ENCODE measurements at regions not wholly inside any gene's neighbourhood (a gene's known extent, or its start where the extent isn't known, plus 50 kb on each side); places are given as distances from the start of the nearest gene placed in this dataset.
"Not testable (repeated sequence)": the region's sequence is repeated elsewhere in the genome, so short reads cannot be mapped to it uniquely, and the experiment has no call there.

DNA sequence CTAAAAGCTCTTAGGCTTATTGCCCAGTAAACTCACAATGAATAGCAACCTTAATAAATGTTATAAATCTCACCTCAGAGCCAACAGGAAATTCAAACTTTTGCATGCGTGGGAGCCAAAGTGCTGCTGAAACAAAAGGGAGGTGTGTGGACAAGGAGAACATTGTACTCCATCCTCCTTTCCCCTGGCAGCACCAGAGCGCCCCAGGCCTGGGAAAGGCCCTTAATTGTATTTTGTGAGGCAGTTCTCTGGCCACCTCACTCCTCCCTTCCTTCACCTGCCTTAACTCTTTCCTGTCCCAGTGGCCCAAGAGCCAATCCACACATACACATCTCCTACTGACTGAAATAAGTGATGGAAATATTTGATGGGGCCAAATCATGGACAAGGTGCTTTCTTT lies 648.5 kb downstream of the LMO4 start:
- no peak for DNase-seq (ENCODE audit: low read depth, low spot score)
- in situ Hi-C loops (cut with HindIII; ENCODE audit: low pct_unique_long_range_greater_than_20kb, low sequenced_read_pairs) = no loop called here

DNA sequence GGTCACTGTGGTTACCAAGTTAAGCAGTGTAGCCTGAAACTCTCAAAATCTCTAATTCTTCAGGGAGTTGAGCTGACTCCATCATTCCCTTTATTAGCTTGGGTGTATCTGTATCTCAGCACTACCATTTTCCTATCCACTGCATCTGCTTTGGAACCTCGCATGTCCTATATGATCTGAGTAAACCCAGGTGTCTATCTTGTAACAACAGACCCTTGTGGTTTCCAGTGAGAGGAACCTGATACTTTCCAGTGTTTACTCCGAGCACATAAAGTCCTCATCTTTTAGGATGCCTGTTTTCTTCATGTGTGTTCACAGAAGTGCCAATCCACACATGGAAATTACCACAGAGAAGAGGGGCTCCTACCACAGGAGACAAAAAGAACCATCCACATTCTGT lies 650.4 kb downstream of the LMO4 start:
- DNase-seq (ENCODE audit: low read depth, low spot score) = no peak
- in situ Hi-C loops (cut with HindIII; ENCODE audit: low pct_unique_long_range_greater_than_20kb, low sequenced_read_pairs) = no loop called here

DNA sequence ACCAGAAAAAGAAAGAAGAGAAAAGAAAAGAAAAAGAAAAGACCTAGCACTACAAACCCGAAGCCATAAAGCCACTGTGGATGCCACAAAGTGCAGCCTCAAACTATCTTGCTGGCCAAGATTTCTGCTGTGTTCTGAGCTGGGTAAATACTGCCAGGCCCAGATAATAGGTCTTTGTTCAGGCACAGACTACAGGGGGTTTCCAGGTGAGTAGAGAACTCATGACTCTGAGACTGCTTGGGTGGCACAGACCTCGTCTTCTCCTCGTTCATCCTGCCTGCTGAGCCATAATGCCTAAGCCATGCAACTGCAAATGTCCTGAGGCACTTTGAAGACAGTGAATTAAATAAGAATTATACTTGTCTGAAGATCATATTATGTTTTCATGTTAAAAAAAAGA lies 651.8 kb downstream of the LMO4 start:
- in situ Hi-C loops (cut with HindIII; ENCODE audit: low pct_unique_long_range_greater_than_20kb, low sequenced_read_pairs) = no loop called here
- DNase-seq (ENCODE audit: low read depth, low spot score) = no peak

DNA sequence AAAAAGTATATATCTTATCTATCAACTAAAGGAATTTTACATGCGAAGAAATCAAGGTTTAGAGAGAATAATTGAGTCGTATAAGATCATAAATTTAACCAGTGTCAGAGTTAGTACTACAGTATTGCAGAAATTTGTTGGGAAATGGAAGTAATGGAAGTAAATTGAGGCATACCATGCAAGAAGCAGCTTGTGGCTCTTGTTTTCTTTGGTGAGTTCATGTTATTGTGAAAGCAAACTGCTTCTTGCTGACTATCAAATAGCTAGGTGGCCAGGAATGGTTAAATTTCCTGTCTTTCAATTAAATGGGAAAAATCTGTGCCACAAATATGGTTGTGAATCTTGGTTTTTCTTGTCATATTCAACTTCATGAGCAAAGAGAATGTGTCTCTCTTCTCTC lies 652.7 kb downstream of the LMO4 start:
- DNase-seq (ENCODE audit: low read depth, low spot score) = no peak
- in situ Hi-C loops (cut with HindIII; ENCODE audit: low pct_unique_long_range_greater_than_20kb, low sequenced_read_pairs) = no loop called here

DNA sequence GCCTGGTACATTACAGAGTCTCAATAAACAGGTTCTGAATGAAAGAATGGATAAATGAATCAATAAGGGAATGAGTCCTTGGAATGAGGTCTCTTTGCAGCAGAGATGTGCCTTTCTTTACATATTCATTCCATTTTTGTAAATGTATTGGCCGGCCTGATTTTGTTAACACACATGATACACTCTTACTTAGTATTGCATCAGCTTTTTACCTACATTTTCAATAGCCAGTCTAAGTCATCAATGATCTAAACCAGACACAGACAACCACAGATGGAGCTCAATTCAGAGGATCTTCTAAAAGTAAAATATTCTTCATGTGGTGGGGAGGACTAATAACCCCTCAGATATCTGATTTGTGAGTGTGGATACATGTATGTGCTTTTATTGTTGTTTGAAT lies 653.1 kb downstream of the LMO4 start:
- in situ Hi-C loops (cut with HindIII; ENCODE audit: low pct_unique_long_range_greater_than_20kb, low sequenced_read_pairs) = no loop called here
- DNase-seq (ENCODE audit: low read depth, low spot score) = no peak

DNA sequence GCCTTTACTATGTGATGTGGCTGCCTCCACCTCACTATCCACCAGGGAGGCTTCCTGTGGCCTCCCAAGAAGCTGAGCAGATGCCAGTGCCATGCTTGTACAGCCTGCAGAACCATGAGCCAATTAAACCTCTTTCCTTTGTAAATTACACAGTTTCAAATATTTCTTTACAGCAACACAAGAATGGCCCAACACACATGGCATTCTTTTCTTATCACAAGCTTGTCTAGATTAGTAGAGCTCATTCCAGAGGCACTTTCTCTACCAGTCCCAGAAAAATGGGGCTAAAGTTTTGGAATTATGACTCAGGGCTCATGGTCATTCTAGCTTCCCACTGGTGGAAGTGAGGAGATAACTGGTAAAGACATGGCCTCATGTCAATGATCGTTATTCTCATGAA lies 655.2 kb downstream of the LMO4 start:
- DNase-seq (ENCODE audit: low read depth, low spot score) = no peak
- in situ Hi-C loops (cut with HindIII; ENCODE audit: low pct_unique_long_range_greater_than_20kb, low sequenced_read_pairs) = no loop called here

DNA sequence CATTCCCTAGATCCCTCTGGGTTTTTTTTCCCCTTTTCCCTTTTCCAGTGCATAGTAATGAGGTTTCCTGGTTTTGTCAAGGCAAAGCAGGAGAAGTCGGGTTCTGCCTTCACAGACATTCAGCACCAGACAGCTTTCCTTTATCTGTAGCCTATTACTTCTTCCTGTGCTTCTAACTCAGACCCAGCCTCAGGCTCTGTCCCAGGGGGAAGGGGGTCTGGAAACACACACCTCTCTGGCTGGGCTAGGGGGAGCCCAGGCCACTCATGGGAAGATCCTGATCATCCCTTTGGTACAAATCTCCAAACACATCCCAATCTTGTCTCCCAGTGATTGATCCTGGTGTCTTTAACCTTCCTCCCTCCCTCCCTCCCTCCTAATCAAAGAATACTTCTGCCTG lies 656.4 kb downstream of the LMO4 start:
- in situ Hi-C loops (cut with HindIII; ENCODE audit: low pct_unique_long_range_greater_than_20kb, low sequenced_read_pairs) = no loop called here
- DNase-seq (ENCODE audit: low read depth, low spot score) = no peak

DNA sequence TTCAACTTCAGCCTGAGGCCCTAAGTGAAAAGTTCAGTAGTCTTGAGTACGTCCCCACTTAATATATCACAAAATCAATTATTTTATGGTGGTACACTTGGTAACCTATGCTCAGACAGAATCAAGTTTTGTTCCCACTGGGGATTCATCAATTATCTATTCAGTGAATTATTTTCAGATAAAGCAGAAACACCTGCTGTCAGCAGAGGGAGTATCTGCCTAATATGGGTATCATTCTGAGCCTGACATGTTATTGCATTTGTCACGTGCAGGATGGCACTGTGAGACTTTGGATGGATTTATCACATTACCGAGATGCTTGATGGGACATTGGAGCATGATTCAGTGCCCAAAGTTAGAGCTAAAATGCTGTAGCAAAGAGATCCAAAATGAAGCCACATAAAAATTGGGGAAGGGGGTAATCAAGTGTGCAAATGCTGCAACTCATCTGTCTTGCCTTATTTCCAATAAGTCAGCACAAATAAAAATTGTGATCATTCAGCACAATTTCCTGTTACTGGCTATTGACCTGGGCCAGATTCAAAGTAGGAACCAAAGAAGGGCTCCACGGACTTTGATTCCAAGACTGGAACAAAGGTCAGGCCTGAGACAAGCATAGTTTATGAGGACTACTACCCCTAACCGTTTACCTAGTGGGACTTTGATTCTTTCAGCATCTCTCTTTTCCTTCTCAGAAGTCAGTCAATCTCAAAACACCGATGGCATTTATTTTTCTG lies 657.6 kb downstream of the LMO4 start:
- DNase-seq (ENCODE audit: low read depth, low spot score) = no peak
- in situ Hi-C loops (cut with HindIII; ENCODE audit: low pct_unique_long_range_greater_than_20kb, low sequenced_read_pairs) = no loop called here

DNA sequence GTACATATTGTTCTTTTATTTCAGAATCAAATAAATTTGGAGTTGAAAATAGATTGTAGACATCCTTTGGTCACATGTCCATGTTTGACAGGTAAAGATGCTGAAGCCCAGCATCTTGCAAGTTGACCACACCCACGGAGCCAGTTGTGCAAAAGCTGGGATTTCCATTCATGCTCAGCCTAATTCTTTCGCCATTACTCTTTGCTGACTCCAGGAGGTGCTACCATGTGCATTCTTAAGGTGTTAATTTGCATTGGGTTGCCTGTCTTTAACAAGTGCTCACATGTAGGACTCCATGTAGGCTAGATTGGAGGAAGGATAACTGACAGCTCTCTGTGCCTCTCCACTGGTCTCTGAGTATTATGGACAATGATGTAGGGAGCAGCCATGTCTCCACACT lies 660.7 kb downstream of the LMO4 start:
- no peak for DNase-seq (ENCODE audit: low read depth, low spot score)
- in situ Hi-C loops (cut with HindIII; ENCODE audit: low pct_unique_long_range_greater_than_20kb, low sequenced_read_pairs) = no loop called here

DNA sequence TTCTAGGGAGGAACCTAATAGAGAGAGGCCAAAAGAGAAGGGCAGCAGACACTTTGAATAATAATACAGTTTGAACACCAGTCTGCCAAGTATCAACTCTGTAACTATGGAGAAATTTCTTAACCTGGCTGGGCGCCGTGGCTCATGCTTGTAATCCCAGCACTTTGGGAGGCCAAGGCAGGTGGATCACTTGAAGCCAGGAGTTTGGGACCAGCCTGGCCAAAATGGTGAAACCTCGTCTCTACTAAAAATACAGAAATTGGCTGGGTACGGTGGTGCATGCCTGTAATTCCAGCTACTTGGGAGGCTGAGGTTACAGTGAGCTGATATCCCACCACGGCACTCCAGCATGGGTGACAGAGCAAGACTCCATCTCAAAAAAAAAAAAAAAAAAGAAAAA lies 663.9 kb downstream of the LMO4 start:
- in situ Hi-C loops (cut with HindIII; ENCODE audit: low pct_unique_long_range_greater_than_20kb, low sequenced_read_pairs); DNase-seq (ENCODE audit: low read depth, low spot score): not testable (repeated sequence)

DNA sequence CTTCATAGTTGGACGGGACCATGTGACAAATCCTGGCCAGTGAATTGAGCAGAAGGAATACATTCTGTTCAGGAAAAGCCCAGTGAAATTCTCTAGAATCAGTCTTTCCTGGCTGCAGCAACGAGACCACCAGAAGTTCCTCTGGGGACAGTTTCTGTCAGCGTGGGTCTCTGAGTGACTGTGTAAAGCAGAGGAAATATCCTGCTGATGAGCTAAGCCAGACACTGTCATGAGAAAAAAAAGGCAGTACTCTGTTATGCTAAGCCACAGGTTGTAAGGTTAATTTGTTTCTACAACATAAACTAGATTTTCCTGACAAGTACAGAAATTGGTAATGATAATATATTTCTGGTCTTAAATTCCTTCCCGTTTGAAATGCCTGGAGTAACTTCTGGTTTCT lies 664.4 kb downstream of the LMO4 start:
- in situ Hi-C loops (cut with HindIII; ENCODE audit: low pct_unique_long_range_greater_than_20kb, low sequenced_read_pairs) = no loop called here
- DNase-seq (ENCODE audit: low read depth, low spot score) = no peak

DNA sequence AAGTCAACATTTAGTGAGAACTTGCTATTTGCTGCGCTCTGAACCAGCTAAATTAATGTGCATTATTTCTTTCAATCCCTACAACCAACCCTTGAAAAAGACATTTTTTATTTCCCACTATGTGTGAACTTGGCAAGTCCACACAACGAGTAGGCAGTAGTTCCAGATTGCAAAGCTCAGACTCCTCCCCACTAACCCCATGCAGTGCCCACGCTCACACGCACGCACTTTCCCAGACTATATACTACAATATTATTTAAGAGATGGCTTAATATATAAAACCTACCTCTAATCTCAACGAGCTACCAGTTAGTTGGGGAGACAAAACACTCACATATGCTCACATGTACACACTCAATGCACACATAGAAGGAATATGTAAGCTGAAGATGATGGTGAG lies 671.2 kb downstream of the LMO4 start:
- no peak for DNase-seq (ENCODE audit: low read depth, low spot score)
- in situ Hi-C loops (cut with HindIII; ENCODE audit: low pct_unique_long_range_greater_than_20kb, low sequenced_read_pairs) = no loop called here

DNA sequence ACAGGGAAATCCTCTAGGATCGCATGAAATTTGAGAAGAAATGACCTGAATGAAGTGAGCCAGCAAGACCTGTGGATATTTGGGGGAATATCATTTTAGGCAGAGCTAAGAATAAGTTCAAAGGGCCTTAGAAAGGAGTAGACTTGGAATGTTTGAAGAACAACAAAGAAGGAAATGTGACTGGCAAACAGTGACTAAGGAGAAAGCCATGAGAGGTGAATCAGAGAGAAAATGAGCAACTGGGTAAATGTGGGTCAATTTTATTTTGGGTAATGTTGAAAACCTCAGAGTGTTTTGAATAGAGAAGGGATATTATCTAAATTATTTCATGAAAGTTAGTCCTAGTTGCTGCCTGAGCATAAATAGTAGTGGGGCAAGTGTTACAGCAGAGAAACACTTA lies 672.8 kb downstream of the LMO4 start:
- in situ Hi-C loops (cut with HindIII; ENCODE audit: low pct_unique_long_range_greater_than_20kb, low sequenced_read_pairs) = no loop called here
- DNase-seq (ENCODE audit: low read depth, low spot score) = no peak

DNA sequence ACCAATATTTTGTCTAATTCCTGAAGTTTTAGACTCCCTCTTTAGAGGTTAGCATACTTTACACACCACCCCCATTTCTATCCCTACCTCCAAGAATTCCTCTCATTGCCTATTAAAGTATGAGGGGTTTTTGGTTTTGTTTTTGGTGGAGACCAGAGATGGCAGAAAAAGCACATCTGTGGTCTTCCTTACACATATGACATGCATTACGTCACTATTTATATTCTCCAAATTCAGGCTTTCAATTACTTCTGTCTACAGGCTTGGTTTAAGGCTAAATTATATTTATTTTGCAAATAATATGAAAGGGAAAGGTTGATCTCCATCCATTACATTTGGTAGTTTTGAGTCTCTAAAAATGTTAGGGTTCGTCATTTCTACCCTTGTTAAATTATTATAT lies 674.6 kb downstream of the LMO4 start:
- in situ Hi-C loops (cut with HindIII; ENCODE audit: low pct_unique_long_range_greater_than_20kb, low sequenced_read_pairs) = no loop called here
- no peak for DNase-seq (ENCODE audit: low read depth, low spot score)

DNA sequence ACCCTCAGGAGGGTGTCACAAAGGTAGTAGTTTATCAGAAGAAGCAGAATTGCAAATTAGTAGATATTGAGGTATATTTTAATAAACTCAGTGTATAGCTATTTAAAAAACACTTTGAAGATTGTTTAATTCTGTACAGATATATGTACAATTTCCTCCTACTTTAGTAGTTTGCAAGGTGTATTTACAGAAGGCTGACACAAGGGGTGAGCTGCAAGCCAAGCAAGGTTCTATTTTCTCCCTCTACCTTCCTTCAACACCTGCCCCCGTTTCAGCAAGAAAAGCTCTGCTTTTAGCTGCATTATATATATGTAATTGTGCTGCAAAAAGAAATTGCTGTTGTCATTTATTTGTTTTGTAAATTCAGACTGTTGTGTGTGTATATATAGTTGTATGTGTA lies 674.2 kb upstream of the PKN2 start:
- DNase-seq (ENCODE audit: low read depth, low spot score) = no peak
- in situ Hi-C loops (cut with HindIII; ENCODE audit: low pct_unique_long_range_greater_than_20kb, low sequenced_read_pairs) = no loop called here

DNA sequence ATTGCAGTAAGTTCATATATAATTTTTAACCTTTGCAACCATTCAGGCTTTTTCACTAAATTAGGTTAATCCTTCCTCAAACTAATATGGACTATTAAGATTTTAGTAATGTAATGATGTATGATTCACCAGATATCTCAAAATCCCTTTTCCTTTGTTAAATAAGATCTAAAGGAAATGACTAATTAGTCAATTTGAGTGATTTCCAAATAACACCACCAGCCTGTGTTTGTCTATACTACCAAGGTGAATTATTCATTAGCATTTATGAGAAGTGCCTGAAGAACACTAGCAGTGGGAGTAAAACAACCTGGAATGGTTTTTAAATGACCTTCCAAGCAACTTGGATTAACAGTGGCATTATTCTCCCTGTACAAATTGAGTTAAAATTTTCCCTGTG lies 670.6 kb upstream of the PKN2 start:
- in situ Hi-C loops (cut with HindIII; ENCODE audit: low pct_unique_long_range_greater_than_20kb, low sequenced_read_pairs) = no loop called here
- no peak for DNase-seq (ENCODE audit: low read depth, low spot score)

DNA sequence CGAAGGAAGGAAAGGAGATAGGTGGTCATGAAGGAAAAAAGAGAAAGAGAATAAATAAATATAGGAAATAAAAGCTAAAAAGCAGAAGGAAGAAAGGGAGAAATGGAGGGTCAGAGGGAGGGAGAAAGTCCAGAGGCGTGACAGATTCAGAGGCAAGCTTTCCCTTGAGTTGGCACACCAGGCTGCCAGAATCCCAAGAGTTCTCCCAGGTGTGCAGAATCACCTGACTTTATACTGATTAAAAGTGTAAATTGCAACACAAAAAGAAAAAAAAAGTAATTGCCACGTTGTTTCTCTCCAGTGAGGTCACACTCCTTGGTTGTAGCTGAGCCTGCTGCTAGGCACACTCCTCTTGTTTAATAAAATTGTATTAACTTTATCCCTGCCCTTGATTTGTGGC lies 669.9 kb upstream of the PKN2 start:
- in situ Hi-C loops (cut with HindIII; ENCODE audit: low pct_unique_long_range_greater_than_20kb, low sequenced_read_pairs) = no loop called here
- DNase-seq (ENCODE audit: low read depth, low spot score) = no peak

DNA sequence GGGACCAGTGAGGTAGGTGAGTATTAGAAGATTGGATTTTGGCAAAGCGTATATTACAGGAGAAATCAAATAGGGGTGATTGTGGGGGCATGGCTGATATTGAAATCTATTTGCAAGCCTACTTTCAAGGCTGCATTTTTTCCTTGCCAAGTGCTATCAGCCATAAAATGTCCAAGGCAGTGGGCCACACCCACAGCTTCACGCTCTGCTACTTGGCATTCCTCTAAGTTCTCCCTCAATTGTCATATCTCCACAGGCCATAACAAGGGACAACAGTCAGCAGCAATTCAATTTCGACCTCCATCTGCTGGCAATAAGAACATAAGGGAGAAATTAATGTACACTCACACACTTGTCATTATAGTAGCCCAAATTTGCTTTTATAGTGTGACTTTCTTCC lies 667.1 kb upstream of the PKN2 start:
- DNase-seq (ENCODE audit: low read depth, low spot score) = no peak

DNA sequence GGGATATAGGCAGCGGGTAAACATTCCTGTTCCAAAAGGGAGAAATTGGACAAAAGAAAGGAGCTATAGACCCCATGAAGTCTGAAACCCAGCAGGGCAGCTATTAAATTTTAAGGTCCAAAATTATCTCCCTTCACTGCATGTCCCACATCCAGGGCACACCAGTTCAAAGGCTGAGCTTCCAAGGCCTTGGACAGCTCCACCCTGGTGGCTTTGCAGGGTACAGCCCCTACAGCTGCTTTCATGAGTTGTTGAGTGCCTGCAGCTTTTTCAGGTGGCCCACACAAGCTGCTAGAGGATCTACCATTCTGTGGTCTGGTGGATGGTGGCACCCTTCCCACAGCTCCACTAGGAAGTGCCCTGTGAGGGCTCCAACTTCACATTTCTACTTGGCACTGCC lies 662.5 kb upstream of the PKN2 start:
- no peak for DNase-seq (ENCODE audit: low read depth, low spot score)
- in situ Hi-C loops (cut with HindIII; ENCODE audit: low pct_unique_long_range_greater_than_20kb, low sequenced_read_pairs) = no loop called here

More for the DNA sequence above, 667.1 kb upstream of the PKN2 start:
- in situ Hi-C loops (cut with HindIII; ENCODE audit: low pct_unique_long_range_greater_than_20kb, low sequenced_read_pairs) = no loop called here

DNA sequence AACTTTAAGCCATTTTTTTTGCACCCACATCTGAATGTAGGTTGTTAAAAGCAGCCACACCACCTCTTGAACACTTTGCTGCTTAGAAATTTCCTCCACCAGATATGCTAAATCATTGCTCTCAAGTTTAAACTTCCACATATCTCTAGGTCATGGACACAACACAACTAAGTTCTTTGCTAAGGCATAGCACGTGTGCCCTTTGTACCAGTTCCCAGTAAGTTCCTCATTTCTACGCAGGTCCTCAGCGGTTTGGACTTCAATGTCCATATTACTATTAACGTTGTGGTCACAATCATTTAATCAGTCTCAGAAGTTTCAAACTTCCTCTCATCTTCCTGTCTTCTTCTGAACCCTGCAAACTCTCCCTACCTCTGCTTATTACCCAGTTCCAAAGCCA lies 661.6 kb upstream of the PKN2 start:
- DNase-seq (ENCODE audit: low read depth, low spot score) = no peak
- in situ Hi-C loops (cut with HindIII; ENCODE audit: low pct_unique_long_range_greater_than_20kb, low sequenced_read_pairs) = no loop called here

Measured in SK-MEL-5 (cell line).